ENCODE measurements at regions not wholly inside any gene's neighbourhood (a gene's known extent, or its start where the extent isn't known, plus 50 kb on each side); places are given as distances from the start of the nearest gene placed in this dataset.

DNA sequence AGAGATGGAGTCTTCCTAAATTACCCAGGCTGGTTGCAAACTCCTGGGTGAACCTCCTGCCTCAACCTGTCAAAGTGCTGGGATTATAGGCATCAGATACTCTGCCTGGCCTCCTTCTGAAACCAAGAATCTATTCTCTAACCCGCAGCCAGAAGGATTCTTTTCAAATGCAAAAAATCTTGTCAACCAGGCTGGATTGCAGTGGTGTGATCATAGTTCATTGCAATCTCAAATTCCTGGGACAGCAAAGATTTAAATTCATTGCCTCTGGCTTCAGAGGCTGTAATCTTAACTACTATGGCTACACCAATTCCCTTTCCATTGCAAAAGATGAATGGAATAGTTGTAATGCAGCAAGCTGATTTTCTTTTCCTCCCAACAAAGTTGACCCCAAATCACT, 106.3 kb upstream of the TBX3 start:
- H3K4me3 ChIP-seq (ENCODE audit: low read depth, low read length), result no peak overlapping the region
- no peak overlapping the region for H3K27ac ChIP-seq (ENCODE audit: insufficient read depth, low read length, poor library complexity, severe bottlenecking)
- H3K36me3 Mint-ChIP-seq, result no peaks in the 10 kb centered on the region
- ATAC-seq (ENCODE audit: low read depth in 2 of 2), result no peak
- no peak for DNase-seq
- H3K9me3 Mint-ChIP-seq, result peaks cover 0 to 6% (median 0%) of the 10 kb centered on the region in 7 donors
- no peaks in the 10 kb centered on the region for H3K27me3 Mint-ChIP-seq
- H3K4me1 Mint-ChIP-seq, result no peaks in the 10 kb centered on the region
- H3K9me3 ChIP-seq (ENCODE audit: control insufficient read depth in 2 of 2, low read length in 2 of 2), result no peaks in the 10 kb centered on the region
- H3K27ac Mint-ChIP-seq, result no peak overlapping the region
- H3K36me3 ChIP-seq (ENCODE audit: control insufficient read depth, insufficient read depth, low read length), result no peaks in the 10 kb centered on the region
- H3K4me1 ChIP-seq (ENCODE audit: control insufficient read depth, insufficient read depth, low read length, poor library complexity, severe bottlenecking), result no peaks in the 10 kb centered on the region
- H3K4me3 Mint-ChIP-seq, result no peak overlapping the region
- no peaks in the 10 kb centered on the region for H3K27me3 ChIP-seq (ENCODE audit: control insufficient read depth, insufficient read depth, low read length)

DNA sequence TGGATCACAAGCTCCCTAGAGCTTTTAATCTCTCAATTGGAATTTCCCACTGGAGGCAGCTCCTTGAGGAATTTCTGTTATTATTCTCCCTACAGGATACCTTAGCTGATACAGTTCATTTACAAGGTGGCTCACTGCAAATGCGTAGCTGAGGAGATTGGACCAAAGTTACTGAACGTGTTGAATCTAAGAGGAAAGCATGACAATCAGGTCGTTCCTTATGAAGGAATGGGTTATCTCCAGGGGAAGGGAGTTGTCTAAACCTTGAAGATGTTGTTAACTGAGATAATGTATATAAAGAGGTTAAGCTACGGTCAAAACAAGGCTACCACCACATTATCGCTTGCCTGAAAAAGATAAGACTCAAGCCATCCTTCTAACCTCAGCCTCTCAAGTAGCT, 105.8 kb upstream of the TBX3 start:
- DNase-seq (no peak), ATAC-seq (ENCODE audit: low read depth in 2 of 2) (no peak)
- no peaks in the 10 kb centered on the region for H3K4me1 ChIP-seq (ENCODE audit: control insufficient read depth, insufficient read depth, low read length, poor library complexity, severe bottlenecking)
- peaks cover 0 to 6% (median 1%) of the 10 kb centered on the region in 7 donors for H3K9me3 Mint-ChIP-seq
- H3K36me3 Mint-ChIP-seq, result no peaks in the 10 kb centered on the region
- no peak overlapping the region for H3K4me3 Mint-ChIP-seq
- no peaks in the 10 kb centered on the region for H3K27me3 Mint-ChIP-seq
- no peak overlapping the region for H3K4me3 ChIP-seq (ENCODE audit: low read depth, low read length)
- no peaks in the 10 kb centered on the region for H3K4me1 Mint-ChIP-seq
- H3K27ac ChIP-seq (ENCODE audit: insufficient read depth, low read length, poor library complexity, severe bottlenecking), result no peak overlapping the region
- no peaks in the 10 kb centered on the region for H3K9me3 ChIP-seq (ENCODE audit: control insufficient read depth in 2 of 2, low read length in 2 of 2)
- no peaks in the 10 kb centered on the region for H3K36me3 ChIP-seq (ENCODE audit: control insufficient read depth, insufficient read depth, low read length)
- H3K27ac Mint-ChIP-seq, result no peak overlapping the region
- H3K27me3 ChIP-seq (ENCODE audit: control insufficient read depth, insufficient read depth, low read length), result no peaks in the 10 kb centered on the region

DNA sequence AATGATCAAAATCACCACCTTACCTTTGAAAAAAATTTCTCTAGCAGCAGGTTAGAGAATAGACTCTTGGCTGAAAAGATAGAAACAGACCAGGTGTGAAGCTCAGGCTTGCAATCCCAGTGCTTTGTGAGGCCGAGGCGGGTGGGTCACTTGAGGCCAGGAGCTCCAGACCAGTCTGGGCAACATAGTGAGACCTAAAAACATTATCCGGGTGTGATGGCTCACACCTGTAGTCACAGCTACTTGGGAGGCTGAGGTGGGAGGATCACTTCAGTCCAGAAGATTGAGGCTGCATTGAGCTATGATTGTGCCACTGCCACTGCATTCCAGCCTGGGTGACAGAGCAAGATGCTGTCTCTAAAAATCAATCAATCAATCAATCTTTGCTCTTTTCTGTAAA, 105.3 kb upstream of the TBX3 start:
- ATAC-seq (ENCODE audit: low read depth in 2 of 2) (no peak), DNase-seq (no peak)
- Histone ChIP-seq H3K4me1 (ENCODE audit: control insufficient read depth, insufficient read depth, low read length, poor library complexity, severe bottlenecking) (no peaks in the 10 kb centered on the region), H3K27me3 (ENCODE audit: control insufficient read depth, insufficient read depth, low read length) (no peaks in the 10 kb centered on the region), H3K27ac (ENCODE audit: insufficient read depth, low read length, poor library complexity, severe bottlenecking) (no peak overlapping the region), H3K9me3 (ENCODE audit: control insufficient read depth in 2 of 2, low read length in 2 of 2) (no peaks in the 10 kb centered on the region), H3K36me3 (ENCODE audit: control insufficient read depth, insufficient read depth, low read length) (no peaks in the 10 kb centered on the region), H3K4me3 (ENCODE audit: low read depth, low read length) (no peak overlapping the region)
- H3K4me3 Mint-ChIP-seq, result no peak overlapping the region
- H3K36me3 Mint-ChIP-seq, result no peaks in the 10 kb centered on the region
- no peak overlapping the region for H3K27ac Mint-ChIP-seq
- H3K27me3 Mint-ChIP-seq, result no peaks in the 10 kb centered on the region
- no peaks in the 10 kb centered on the region for H3K4me1 Mint-ChIP-seq
- H3K9me3 Mint-ChIP-seq, result peaks cover 0 to 6% (median 2%) of the 10 kb centered on the region in 7 donors

DNA sequence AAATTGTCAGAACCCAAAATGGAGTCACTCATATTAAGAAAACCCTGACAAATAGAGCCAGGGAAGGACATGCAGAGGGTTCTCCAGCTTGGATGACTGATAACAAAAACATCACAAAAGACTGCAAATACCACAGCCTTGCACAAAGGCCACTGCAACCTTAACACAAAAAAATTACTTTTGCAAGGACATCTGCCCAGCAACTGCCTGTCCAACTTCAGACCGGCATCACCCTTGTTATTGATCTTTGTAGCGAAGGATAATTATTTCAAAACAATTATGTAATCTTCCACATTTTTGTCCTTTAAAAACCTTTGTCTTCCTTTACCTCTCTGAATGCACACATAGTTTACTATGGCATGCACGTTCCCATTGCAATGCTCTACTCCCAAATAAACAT, 100.6 kb upstream of the TBX3 start:
- DNase-seq, result no peak

DNA sequence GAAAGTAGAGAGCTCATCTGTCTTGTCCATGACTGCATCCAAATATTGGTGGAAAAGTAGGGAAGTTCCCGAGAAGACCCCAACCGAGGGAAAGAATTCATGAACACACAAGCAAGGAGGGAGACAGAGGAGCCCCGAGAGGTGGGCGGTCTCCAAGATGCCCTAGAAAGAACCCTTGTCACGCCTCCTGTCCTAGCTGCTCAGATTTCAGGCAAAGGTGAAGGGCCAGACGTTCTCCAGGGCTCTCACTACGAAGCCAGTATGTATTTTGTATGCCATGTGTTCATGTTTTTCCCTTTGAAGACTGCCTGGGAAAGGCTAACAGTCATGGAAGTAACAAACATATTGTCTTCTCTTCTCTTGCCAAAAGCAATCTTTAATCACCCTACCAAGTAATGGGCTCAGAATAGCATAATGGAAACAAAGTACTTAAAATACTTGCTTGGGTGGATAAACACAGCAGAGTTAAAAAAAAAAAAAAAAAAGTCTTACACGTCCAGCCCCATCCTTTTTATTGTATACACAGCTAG, 99.2 kb upstream of the TBX3 start:
- Histone ChIP-seq H3K27ac (ENCODE audit: insufficient read depth, low read length, poor library complexity, severe bottlenecking) (no peak overlapping the region), H3K4me3 (ENCODE audit: low read depth, low read length) (no peak overlapping the region), H3K9me3 (ENCODE audit: control insufficient read depth in 2 of 2, low read length in 2 of 2) (no peaks in the 10 kb centered on the region), H3K27me3 (ENCODE audit: control insufficient read depth, insufficient read depth, low read length) (no peaks in the 10 kb centered on the region), H3K36me3 (ENCODE audit: control insufficient read depth, insufficient read depth, low read length) (no peaks in the 10 kb centered on the region), H3K4me1 (ENCODE audit: control insufficient read depth, insufficient read depth, low read length, poor library complexity, severe bottlenecking) (no peaks in the 10 kb centered on the region)
- DNase-seq (no peak), ATAC-seq (ENCODE audit: low read depth in 2 of 2) (no peak)
- no peaks in the 10 kb centered on the region for H3K4me1 Mint-ChIP-seq
- H3K36me3 Mint-ChIP-seq, result no peaks in the 10 kb centered on the region
- H3K27ac Mint-ChIP-seq, result no peak overlapping the region
- peaks cover 0 to 4% (median 1%) of the 10 kb centered on the region in 7 donors for H3K9me3 Mint-ChIP-seq
- no peaks in the 10 kb centered on the region for H3K27me3 Mint-ChIP-seq
- H3K4me3 Mint-ChIP-seq, result no peak overlapping the region

More for the DNA sequence above, 100.6 kb upstream of the TBX3 start:
- Histone ChIP-seq H3K4me1 (ENCODE audit: control insufficient read depth, insufficient read depth, low read length, poor library complexity, severe bottlenecking) (no peaks in the 10 kb centered on the region), H3K9me3 (ENCODE audit: control insufficient read depth in 2 of 2, low read length in 2 of 2) (no peaks in the 10 kb centered on the region), H3K36me3 (ENCODE audit: control insufficient read depth, insufficient read depth, low read length) (no peaks in the 10 kb centered on the region), H3K27ac (ENCODE audit: insufficient read depth, low read length, poor library complexity, severe bottlenecking) (no peak overlapping the region), H3K4me3 (ENCODE audit: low read depth, low read length) (no peak overlapping the region), H3K27me3 (ENCODE audit: control insufficient read depth, insufficient read depth, low read length) (no peaks in the 10 kb centered on the region)
- H3K27ac Mint-ChIP-seq, result no peak overlapping the region
- no peaks in the 10 kb centered on the region for H3K27me3 Mint-ChIP-seq
- no peak for ATAC-seq (ENCODE audit: low read depth in 2 of 2)
- H3K9me3 Mint-ChIP-seq, result peaks cover 0 to 4% (median 1%) of the 10 kb centered on the region in 7 donors
- H3K4me1 Mint-ChIP-seq, result no peaks in the 10 kb centered on the region
- H3K4me3 Mint-ChIP-seq, result no peak overlapping the region
- no peaks in the 10 kb centered on the region for H3K36me3 Mint-ChIP-seq

DNA sequence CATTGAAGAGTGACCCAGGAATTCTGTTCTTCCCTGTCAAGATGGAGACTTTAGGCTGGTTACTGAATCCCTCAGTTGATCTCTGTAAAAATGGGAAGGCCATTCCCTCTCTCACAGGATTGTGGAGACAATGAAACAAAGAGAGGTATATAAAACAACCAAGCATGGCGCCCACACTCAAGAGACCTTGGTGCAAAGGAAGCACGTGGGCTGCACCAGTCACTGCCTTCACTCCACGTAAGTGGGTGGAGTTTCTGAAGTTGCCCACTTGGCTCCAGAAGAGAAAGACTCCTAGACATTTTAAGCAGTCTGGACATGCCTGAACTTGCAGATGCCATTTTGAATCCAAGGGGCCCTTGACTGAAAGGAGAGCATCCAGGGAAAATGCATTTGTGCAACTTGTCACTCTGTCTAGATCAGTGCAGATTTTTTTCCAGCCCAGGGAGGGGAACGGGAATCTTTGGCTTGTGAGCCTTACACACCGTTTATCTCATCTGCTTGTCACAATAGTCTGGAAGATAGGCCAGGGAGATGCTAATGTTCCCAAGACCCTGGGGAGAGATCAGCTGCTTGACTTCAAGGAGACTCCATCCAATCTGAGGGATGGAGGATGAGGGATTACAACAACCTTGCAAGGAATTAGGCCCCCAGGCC, 96.9 kb upstream of the TBX3 start:
- Histone ChIP-seq H3K27me3 (ENCODE audit: control insufficient read depth, insufficient read depth, low read length) (no peaks in the 10 kb centered on the region), H3K27ac (ENCODE audit: insufficient read depth, low read length, poor library complexity, severe bottlenecking) (no peak overlapping the region), H3K9me3 (ENCODE audit: control insufficient read depth in 2 of 2, low read length in 2 of 2) (no peaks in the 10 kb centered on the region), H3K36me3 (ENCODE audit: control insufficient read depth, insufficient read depth, low read length) (no peaks in the 10 kb centered on the region), H3K4me1 (ENCODE audit: control insufficient read depth, insufficient read depth, low read length, poor library complexity, severe bottlenecking) (no peaks in the 10 kb centered on the region), H3K4me3 (ENCODE audit: low read depth, low read length) (no peak overlapping the region)
- Mint-ChIP-seq H3K27me3 (no peaks in the 10 kb centered on the region), H3K9me3 (peaks cover 0 to 4% (median 1%) of the 10 kb centered on the region in 7 donors), H3K36me3 (no peaks in the 10 kb centered on the region), H3K4me1 (no peaks in the 10 kb centered on the region), H3K4me3 (no peak overlapping the region), H3K27ac (peak overlapping the region in 1 of 3 donors; percentile 66)
- ATAC-seq (ENCODE audit: low read depth in 2 of 2), result no peak
- DNase-seq, result no peak

DNA sequence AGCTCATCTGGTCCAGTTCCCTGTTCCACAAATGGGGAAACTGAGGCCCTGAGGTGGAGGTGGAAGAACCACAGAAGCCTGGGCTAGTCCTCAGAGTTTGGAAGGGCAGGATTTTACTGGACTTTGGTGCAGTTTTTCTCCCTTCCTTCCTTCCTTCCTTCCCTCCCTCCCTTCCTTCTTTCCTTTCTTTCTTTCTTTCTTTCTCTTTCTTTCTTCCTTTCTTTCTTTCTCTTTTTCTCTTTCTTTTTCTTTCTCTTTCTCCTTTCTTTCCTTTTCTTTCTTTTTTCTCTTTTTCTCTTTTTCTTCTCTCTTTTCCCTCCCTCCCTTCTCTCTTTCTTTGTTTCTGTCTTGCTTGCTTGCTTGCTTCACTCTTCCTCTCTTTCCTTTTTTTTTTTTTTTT, 95.7 kb upstream of the TBX3 start:
- no peaks in the 10 kb centered on the region for H3K27me3 ChIP-seq (ENCODE audit: control insufficient read depth, insufficient read depth, low read length)
- no peak for DNase-seq
- H3K27ac Mint-ChIP-seq, result no peak overlapping the region
- no peaks in the 10 kb centered on the region for H3K36me3 ChIP-seq (ENCODE audit: control insufficient read depth, insufficient read depth, low read length)
- H3K4me1 ChIP-seq (ENCODE audit: control insufficient read depth, insufficient read depth, low read length, poor library complexity, severe bottlenecking), result no peaks in the 10 kb centered on the region
- no peaks in the 10 kb centered on the region for H3K4me1 Mint-ChIP-seq
- no peaks in the 10 kb centered on the region for H3K27me3 Mint-ChIP-seq
- H3K9me3 ChIP-seq (ENCODE audit: control insufficient read depth in 2 of 2, low read length in 2 of 2), result no peaks in the 10 kb centered on the region
- no peaks in the 10 kb centered on the region for H3K36me3 Mint-ChIP-seq
- H3K4me3 Mint-ChIP-seq, result no peak overlapping the region
- no peak for ATAC-seq (ENCODE audit: low read depth in 2 of 2)
- peaks cover 0 to 6% (median under 1%) of the 10 kb centered on the region in 7 donors for H3K9me3 Mint-ChIP-seq
- H3K4me3 ChIP-seq (ENCODE audit: low read depth, low read length), result no peak overlapping the region
- H3K27ac ChIP-seq (ENCODE audit: insufficient read depth, low read length, poor library complexity, severe bottlenecking), result no peak overlapping the region

DNA sequence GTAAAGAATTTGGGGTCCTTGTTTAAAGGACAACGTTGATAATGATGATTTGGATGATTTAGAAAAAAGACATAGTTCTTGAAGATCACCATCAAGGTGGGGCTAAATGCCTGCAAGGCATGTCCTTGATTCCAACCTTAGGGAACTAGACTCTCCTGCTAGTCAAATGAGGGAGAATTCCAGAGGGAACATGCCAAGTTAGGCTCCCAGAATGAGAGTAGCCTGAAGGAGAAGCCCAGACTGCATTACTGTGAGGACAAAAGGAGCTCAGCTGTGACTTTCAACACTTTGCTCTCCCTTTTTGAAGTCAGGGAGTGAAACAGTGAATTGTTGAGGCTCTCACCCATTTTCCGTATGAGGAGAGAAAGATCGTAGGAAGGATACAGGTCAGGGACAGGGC, 95.2 kb upstream of the TBX3 start:
- Mint-ChIP-seq H3K9me3 (peaks cover 0 to 7% (median 0%) of the 10 kb centered on the region in 7 donors), H3K36me3 (no peaks in the 10 kb centered on the region), H3K27me3 (no peaks in the 10 kb centered on the region), H3K4me3 (no peak overlapping the region), H3K27ac (no peak overlapping the region), H3K4me1 (no peaks in the 10 kb centered on the region)
- H3K27ac ChIP-seq (ENCODE audit: insufficient read depth, low read length, poor library complexity, severe bottlenecking), result no peak overlapping the region
- no peaks in the 10 kb centered on the region for H3K27me3 ChIP-seq (ENCODE audit: control insufficient read depth, insufficient read depth, low read length)
- no peak overlapping the region for H3K4me3 ChIP-seq (ENCODE audit: low read depth, low read length)
- H3K4me1 ChIP-seq (ENCODE audit: control insufficient read depth, insufficient read depth, low read length, poor library complexity, severe bottlenecking), result no peaks in the 10 kb centered on the region
- ATAC-seq (ENCODE audit: low read depth in 2 of 2) (no peak), DNase-seq (no peak)
- H3K9me3 ChIP-seq (ENCODE audit: control insufficient read depth in 2 of 2, low read length in 2 of 2), result no peaks in the 10 kb centered on the region
- H3K36me3 ChIP-seq (ENCODE audit: control insufficient read depth, insufficient read depth, low read length), result no peaks in the 10 kb centered on the region
